OCI-LY3 (cell line): ENCODE measurements at regions not wholly inside any gene's neighbourhood (a gene's known extent, or its start where the extent isn't known, plus 50 kb on each side); places are given as distances from the start of the nearest gene placed in this dataset.

Experiments
- CTCF ChIP-seq: fragments of 200-600, 300-600 bp; sonication (generic); IDR thresholded peaks from 2 replicates; pipeline ENCODE4 v1.5.1; 2014; ENCODE audit warnings: antibody characterized with exemption, low read length, low read depth
- EZH2phosphoT487 ChIP-seq: fragments of 200-600 bp; shearing (Covaris generic); IDR thresholded peaks from 2 replicates; pipeline ENCODE4 v1.6.1; 2018; ENCODE audit warnings: antibody characterized with exemption, mixed run types, low read depth

GRCh38 chr2:217282531-217282930 lies 422.7 kb upstream of the TNP1 start:
- TF ChIP-seq CTCF (no peak), EZH2phosphoT487 (no peak)
